ENCODE measurements at regions not wholly inside any gene's neighbourhood (a gene's known extent, or its start where the extent isn't known, plus 50 kb on each side); places are given as distances from the start of the nearest gene placed in this dataset.

DNA sequence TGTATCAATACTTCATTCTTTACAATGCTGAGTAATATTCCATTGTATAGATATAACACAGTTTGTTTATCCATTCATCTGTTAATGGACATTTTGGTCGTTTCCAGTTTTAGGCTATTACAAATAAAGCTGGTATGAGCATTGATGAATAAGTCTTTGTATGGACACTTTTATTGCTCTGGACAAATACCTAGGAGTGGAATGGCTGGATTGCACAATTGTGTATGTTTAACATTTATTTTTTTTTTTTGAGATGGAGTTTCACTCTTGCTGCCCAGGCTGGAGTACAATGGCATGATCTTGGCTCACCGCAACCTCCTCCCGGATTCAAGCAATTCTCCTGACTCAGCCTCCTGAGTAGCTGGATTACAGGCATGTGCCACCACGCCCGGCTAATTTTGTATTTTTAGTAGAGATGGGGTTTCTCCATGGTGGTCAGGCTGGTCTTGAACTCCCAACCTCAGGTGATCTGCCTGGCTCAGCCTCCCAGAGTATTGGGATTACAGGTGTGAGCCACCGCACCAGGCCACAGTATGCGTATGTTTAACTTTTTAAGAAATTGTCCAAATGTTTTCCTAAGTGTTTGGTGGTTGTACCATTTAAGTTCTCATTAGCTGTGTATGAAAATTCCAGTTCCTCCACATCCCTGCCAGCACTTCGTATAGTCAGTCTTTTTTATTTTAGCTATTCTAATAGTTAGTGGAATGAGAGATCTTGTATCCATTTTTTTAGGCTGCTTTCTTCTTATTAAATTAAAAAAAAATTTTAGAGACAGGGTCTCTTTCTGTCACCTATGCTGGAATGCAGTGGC is 194.9 kb upstream of the HAAO start:
- TF ChIP-seq CTCF (IDR thresholded peaks at IDR 0.05) (no peak), POLR2AphosphoS5 (IDR thresholded peaks at IDR 0.05; ENCODE audit: low read depth, low read length) (no peak)

Measured in Panc1 (cell line).